ENCODE measurements at regions not wholly inside any gene's neighbourhood (a gene's known extent, or its start where the extent isn't known, plus 50 kb on each side); places are given as distances from the start of the nearest gene placed in this dataset.

DNA sequence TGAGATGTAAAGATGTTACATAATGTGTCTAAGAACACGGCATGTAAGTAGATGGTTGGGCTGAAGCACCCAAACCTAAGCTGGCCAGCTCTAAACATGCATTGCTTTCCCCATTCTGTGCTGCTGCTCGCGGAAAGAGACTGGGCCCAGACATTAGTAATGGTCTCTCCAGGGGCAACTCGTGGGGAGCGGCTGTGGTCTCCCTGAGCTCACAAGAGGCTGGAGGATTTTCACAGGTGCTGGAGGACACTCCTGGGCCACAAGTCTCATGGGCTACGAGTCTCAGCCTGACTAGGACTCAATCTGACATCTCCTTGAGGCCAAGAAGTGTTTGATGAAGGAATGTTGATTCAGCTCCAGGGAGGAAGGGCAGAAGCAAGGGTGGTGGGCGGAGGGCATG is 92.7 kb upstream of the PTCH1 start:
- Histone ChIP-seq H3K4me2 (ENCODE audit: low read depth, low read length) (no peak overlapping the region), H2AFZ (ENCODE audit: low read length) (no peak overlapping the region)
- no peak for DNase-seq

DNA sequence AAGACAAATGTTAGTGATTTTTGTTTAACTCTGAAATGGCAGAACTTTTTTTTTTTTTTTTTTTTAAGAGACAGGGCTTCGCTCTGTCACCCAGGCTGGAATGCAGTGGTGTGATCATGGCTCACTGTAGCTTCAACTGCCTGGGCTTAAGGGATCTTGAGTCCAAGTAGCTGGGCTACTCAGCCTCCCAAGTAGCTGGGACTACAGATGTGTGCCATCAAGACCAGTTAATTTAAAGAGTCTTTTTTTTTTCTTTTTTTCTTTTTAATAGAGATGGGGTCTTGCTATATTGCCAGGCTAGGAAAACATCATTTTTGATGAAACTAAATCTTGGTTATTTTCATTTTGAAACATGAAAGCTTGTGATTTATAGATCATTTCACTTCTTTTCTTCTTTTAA is 91.6 kb upstream of the PTCH1 start:
- no peaks in the 10 kb centered on the region for H3K27me3 ChIP-seq (replicated peaks; ENCODE audit: insufficient read depth, low read length)
- DNase-seq, result no peak
- TF ChIP-seq EZH2 (optimal IDR thresholded peaks at IDR 0.05; ENCODE audit: low read depth, low read length), result no peak
- TF ChIP-seq EZH2phosphoT487 (IDR thresholded peaks at IDR 0.05; ENCODE audit: low read length), result no peak
- TF ChIP-seq, protein P1, sequence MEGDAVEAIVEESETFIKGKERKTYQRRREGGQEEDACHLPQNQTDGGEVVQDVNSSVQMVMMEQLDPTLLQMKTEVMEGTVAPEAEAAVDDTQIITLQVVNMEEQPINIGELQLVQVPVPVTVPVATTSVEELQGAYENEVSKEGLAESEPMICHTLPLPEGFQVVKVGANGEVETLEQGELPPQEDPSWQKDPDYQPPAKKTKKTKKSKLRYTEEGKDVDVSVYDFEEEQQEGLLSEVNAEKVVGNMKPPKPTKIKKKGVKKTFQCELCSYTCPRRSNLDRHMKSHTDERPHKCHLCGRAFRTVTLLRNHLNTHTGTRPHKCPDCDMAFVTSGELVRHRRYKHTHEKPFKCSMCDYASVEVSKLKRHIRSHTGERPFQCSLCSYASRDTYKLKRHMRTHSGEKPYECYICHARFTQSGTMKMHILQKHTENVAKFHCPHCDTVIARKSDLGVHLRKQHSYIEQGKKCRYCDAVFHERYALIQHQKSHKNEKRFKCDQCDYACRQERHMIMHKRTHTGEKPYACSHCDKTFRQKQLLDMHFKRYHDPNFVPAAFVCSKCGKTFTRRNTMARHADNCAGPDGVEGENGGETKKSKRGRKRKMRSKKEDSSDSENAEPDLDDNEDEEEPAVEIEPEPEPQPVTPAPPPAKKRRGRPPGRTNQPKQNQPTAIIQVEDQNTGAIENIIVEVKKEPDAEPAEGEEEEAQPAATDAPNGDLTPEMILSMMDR (IDR thresholded peaks at IDR 0.05; ENCODE audit: low read length), result no peak

More for the DNA sequence above, 92.7 kb upstream of the PTCH1 start:
- Histone ChIP-seq H3K4me3 (ENCODE audit: low read length) (no peak overlapping the region), H4K20me1 (ENCODE audit: insufficient read depth, low read length) (no peaks in the 10 kb centered on the region), H3K27ac (ENCODE audit: low read length) (no peak overlapping the region), H3K9me2 (replicated peaks; ENCODE audit: insufficient read depth, low read length) (no peaks in the 10 kb centered on the region), H3K36me3 (replicated peaks; ENCODE audit: insufficient read depth, low read length) (no peaks in the 10 kb centered on the region), H3K27me3 (replicated peaks; ENCODE audit: insufficient read depth, low read length) (no peaks in the 10 kb centered on the region), H3K9ac (ENCODE audit: low read length) (no peak overlapping the region), H3F3A (ENCODE audit: insufficient read depth, low read length) (no peaks in the 10 kb centered on the region), H3K79me2 (ENCODE audit: low read length) (no peaks in the 10 kb centered on the region), H3K9me3 (replicated peaks; ENCODE audit: insufficient read depth, low read length) (no peaks in the 10 kb centered on the region), H3K4me1 (ENCODE audit: low read length) (no peaks in the 10 kb centered on the region)
- TF ChIP-seq EZH2 (optimal IDR thresholded peaks at IDR 0.05; ENCODE audit: low read depth, low read length) (no peak), EZH2phosphoT487 (IDR thresholded peaks at IDR 0.05; ENCODE audit: low read length) (no peak)
- TF ChIP-seq, protein P1 (IDR thresholded peaks at IDR 0.05; ENCODE audit: low read length), result no peak

DNA sequence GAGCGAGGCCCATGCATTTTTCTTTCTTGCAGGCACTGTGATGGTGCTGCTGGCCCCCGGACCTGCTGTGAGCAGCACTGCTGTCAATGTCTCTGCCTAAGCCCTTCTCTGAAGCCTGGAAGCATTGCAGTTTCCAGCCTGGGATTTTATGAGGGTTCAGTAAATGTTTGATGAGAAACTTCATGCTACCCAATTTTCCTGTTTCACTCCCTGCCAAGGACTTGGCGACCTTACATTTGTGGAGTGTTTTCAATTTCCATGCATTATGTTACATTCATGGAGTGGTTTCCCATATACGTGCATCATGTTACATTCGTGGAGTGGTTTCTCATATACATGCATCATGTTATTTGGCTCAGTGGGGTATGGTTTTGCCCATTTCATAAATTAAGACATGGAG is 90.7 kb upstream of the PTCH1 start:
- H3K27ac ChIP-seq (ENCODE audit: low read length), result no peak overlapping the region
- no peaks in the 10 kb centered on the region for H3K27me3 ChIP-seq (replicated peaks; ENCODE audit: insufficient read depth, low read length)
- no peaks in the 10 kb centered on the region for H3K79me2 ChIP-seq (ENCODE audit: low read length)
- no peaks in the 10 kb centered on the region for H3K9me2 ChIP-seq (replicated peaks; ENCODE audit: insufficient read depth, low read length)
- TF ChIP-seq EZH2phosphoT487 (IDR thresholded peaks at IDR 0.05; ENCODE audit: low read length) (no peak), EZH2 (optimal IDR thresholded peaks at IDR 0.05; ENCODE audit: low read depth, low read length) (no peak)
- TF ChIP-seq, protein P1 (IDR thresholded peaks at IDR 0.05; ENCODE audit: low read length), result no peak
- H3K4me1 ChIP-seq (ENCODE audit: low read length), result no peaks in the 10 kb centered on the region
- H4K20me1 ChIP-seq (ENCODE audit: insufficient read depth, low read length), result no peaks in the 10 kb centered on the region
- H2AFZ ChIP-seq (ENCODE audit: low read length), result no peak overlapping the region
- H3K4me2 ChIP-seq (ENCODE audit: low read depth, low read length), result no peak overlapping the region
- H3K9me3 ChIP-seq (replicated peaks; ENCODE audit: insufficient read depth, low read length), result no peaks in the 10 kb centered on the region
- H3K36me3 ChIP-seq (replicated peaks; ENCODE audit: insufficient read depth, low read length), result no peaks in the 10 kb centered on the region
- H3K9ac ChIP-seq (ENCODE audit: low read length), result no peak overlapping the region
- DNase-seq, result no peak
- H3F3A ChIP-seq (ENCODE audit: insufficient read depth, low read length), result no peaks in the 10 kb centered on the region
- no peak overlapping the region for H3K4me3 ChIP-seq (ENCODE audit: low read length)

More for the DNA sequence above, 91.6 kb upstream of the PTCH1 start:
- H3K9me2 ChIP-seq (replicated peaks; ENCODE audit: insufficient read depth, low read length), result no peaks in the 10 kb centered on the region
- H3K79me2 ChIP-seq (ENCODE audit: low read length), result no peaks in the 10 kb centered on the region
- H3K36me3 ChIP-seq (replicated peaks; ENCODE audit: insufficient read depth, low read length), result no peaks in the 10 kb centered on the region
- H3K4me1 ChIP-seq (ENCODE audit: low read length), result no peaks in the 10 kb centered on the region
- H3K4me3 ChIP-seq (ENCODE audit: low read length), result no peak overlapping the region
- H3K9ac ChIP-seq (ENCODE audit: low read length), result no peak overlapping the region
- H3K4me2 ChIP-seq (ENCODE audit: low read depth, low read length), result no peak overlapping the region
- no peak overlapping the region for H2AFZ ChIP-seq (ENCODE audit: low read length)
- H3K9me3 ChIP-seq (replicated peaks; ENCODE audit: insufficient read depth, low read length), result no peaks in the 10 kb centered on the region
- no peaks in the 10 kb centered on the region for H3F3A ChIP-seq (ENCODE audit: insufficient read depth, low read length)
- no peaks in the 10 kb centered on the region for H4K20me1 ChIP-seq (ENCODE audit: insufficient read depth, low read length)
- H3K27ac ChIP-seq (ENCODE audit: low read length), result no peak overlapping the region

Measured in MM.1S (cell line).